Naive thymus-derived CD4-positive, alpha-beta T cell (primary cell): ENCODE measurements at regions not wholly inside any gene's neighbourhood (a gene's known extent, or its start where the extent isn't known, plus 50 kb on each side); places are given as distances from the start of the nearest gene placed in this dataset.
A peak's percentile ranks its signal among the peaks of the same experiment; 100 is the strongest.

ENCODE experiments used
- ATAC-seq: fragments of 150-1000 bp; cut with Tn5 transposase; 2 replicates; pipeline ENCODE4 v1.10.0; 2021; ENCODE audit warnings: mild to moderate bottlenecking, moderate library complexity
- CTCF ChIA-PET: fragments of 350-600 bp; sonication (Branson Sonifier 250); formaldehyde crosslinking; loops from one replicate; lab custom pipeline; 2021; ENCODE audit warnings: antibody characterized with exemption; lab: Charles Lee
- POLR2A ChIA-PET: fragments of 350-600 bp; sonication (Branson Sonifier 250); formaldehyde crosslinking; loops from one replicate; lab custom pipeline; 2021; ENCODE audit warnings: antibody characterized with exemption, inconsistent platforms; lab: Charles Lee
- DNase-seq, 9 donors: peaks; one replicate each; pipeline versions ENCODE4 v3.0.0 to v3.0.0-alpha.2; 2020 to 2022; ENCODE audit warnings: mixed read lengths in 1 of 9
- H3K27ac ChIP-seq: one replicate; pipeline ENCODE4 v1.7.0; 2013; ENCODE audit warnings: mild to moderate bottlenecking, low read depth, low read length, moderate library complexity
- H3K27me3 ChIP-seq, 2 donors: one replicate each; pipeline ENCODE4 v1.7.0; 2013; ENCODE audit warnings: low read length in 2 of 2, mild to moderate bottlenecking in 2 of 2, moderate library complexity in 2 of 2; ENCODE audit not compliant: control insufficient read depth in 2 of 2, insufficient read depth in 2 of 2
- H3K36me3 ChIP-seq, 3 experiments: 1 replicate in 2 of 3; 2 replicates in 1 of 3; pipeline ENCODE4 v1.7.0; 2013; ENCODE audit warnings: low read length in 3 of 3, mild to moderate bottlenecking in 3 of 3, moderate library complexity in 1 of 3; ENCODE audit not compliant: insufficient read depth in 3 of 3, control insufficient read depth in 2 of 3
- H3K4me1 ChIP-seq, 2 donors: one replicate each; pipeline ENCODE4 v1.7.0; 2013; ENCODE audit warnings: low read length in 2 of 2, mild to moderate bottlenecking in 2 of 2, moderate library complexity in 1 of 2; ENCODE audit not compliant: control insufficient read depth in 2 of 2, insufficient read depth in 2 of 2
- H3K4me3 ChIP-seq: 2 replicates; pipeline ENCODE4 v1.7.0; 2013; ENCODE audit warnings: mild to moderate bottlenecking, low read length
- H3K9me3 ChIP-seq, 3 experiments: 1 replicate in 2 of 3; 2 replicates in 1 of 3; pipeline ENCODE4 v1.7.0; 2013; ENCODE audit warnings: low read length in 3 of 3; ENCODE audit not compliant: control insufficient read depth in 2 of 3
- H3K27ac Mint-ChIP-seq, 9 donors: one replicate each; pipeline ENCODE4 v1.8.0; 2020 to 2022; ENCODE audit warnings: mixed read lengths in 9 of 9, mild to moderate bottlenecking in 8 of 9, moderate library complexity in 5 of 9, inconsistent platforms in 2 of 9
- H3K27me3 Mint-ChIP-seq, 5 donors: one replicate each; pipeline ENCODE4 v1.8.0; 2021 to 2022; ENCODE audit warnings: mixed read lengths in 5 of 5, mild to moderate bottlenecking in 1 of 5
- H3K36me3 Mint-ChIP-seq, 5 donors: one replicate each; pipeline ENCODE4 v1.8.0; 2020 to 2022; ENCODE audit warnings: mixed read lengths in 5 of 5, mild to moderate bottlenecking in 3 of 5, inconsistent platforms in 1 of 5
- H3K4me1 Mint-ChIP-seq, 7 donors: one replicate each; pipeline ENCODE4 v1.8.0; 2020 to 2022; ENCODE audit warnings: mixed read lengths in 7 of 7, mild to moderate bottlenecking in 3 of 7, inconsistent platforms in 1 of 7
- H3K4me3 Mint-ChIP-seq, 10 donors: one replicate each; pipeline ENCODE4 v1.8.0; 2020 to 2022; ENCODE audit warnings: mild to moderate bottlenecking in 10 of 10, mixed read lengths in 10 of 10, moderate library complexity in 6 of 10, inconsistent platforms in 2 of 10
- H3K9me3 Mint-ChIP-seq, 11 donors: one replicate each; pipeline ENCODE4 v1.8.0; 2020 to 2022; ENCODE audit warnings: mixed read lengths in 11 of 11, mild to moderate bottlenecking in 4 of 11, inconsistent platforms in 1 of 11, moderate library complexity in 1 of 11
- intact Hi-C, 2 donors: fragments of 100-400 bp; cut with micrococcal nuclease; formaldehyde crosslinking; loops; one replicate each; pipeline ENCODE4 v1.15.1; 2023

- peaks cover 11 to 18% of the 10 kb centered on the region in 2 donors for H3K4me1 ChIP-seq
- intact Hi-C loops, result loop anchor here in 1 of 2 donors (2.0 kb wide), 1 partner anchor 41 kb away; no protein-coding TSS in a partner anchor
- DNase-seq, result no peak
- POLR2A ChIA-PET, result no interaction called here
- H3K36me3 ChIP-seq, result no peaks in the 10 kb centered on the region
- Mint-ChIP-seq H3K27ac (peak overlapping the region in 7 of 9 donors; percentile 16 to 62 (median 44)), H3K4me1 (peaks cover 33 to 81% (median 60%) of the 10 kb centered on the region in 7 donors), H3K27me3 (no peaks in the 10 kb centered on the region), H3K36me3 (peaks cover 8 to 40% (median 23%) of the 10 kb centered on the region in 5 donors), H3K4me3 (peak overlapping the region in 6 of 10 donors; percentile 4 to 74 (median 19)), H3K9me3 (peaks cover under 1 to 10% (median 6%) of the 10 kb centered on the region in 11 donors)
- H3K27me3 ChIP-seq, result no peaks in the 10 kb centered on the region
- H3K4me3 ChIP-seq, result no peak overlapping the region
- no peak for ATAC-seq
- peaks cover 0 to 5% (median 0%) of the 10 kb centered on the region in 3 experiments for H3K9me3 ChIP-seq
- no peak overlapping the region for H3K27ac ChIP-seq
- CTCF ChIA-PET, result no interaction called here
Measured at GRCh38 chr14:71595441-71595840, 336.8 kb upstream of the RGS6 start.

- Histone ChIP-seq H3K27me3 (no peaks in the 10 kb centered on the region), H3K4me1 (peaks cover 6 to 13% of the 10 kb centered on the region in 2 donors), H3K4me3 (no peak overlapping the region), H3K36me3 (no peaks in the 10 kb centered on the region), H3K9me3 (peaks cover 0 to 6% (median 0%) of the 10 kb centered on the region in 3 experiments), H3K27ac (no peak overlapping the region)
- DNase-seq, result no peak
- H3K36me3 Mint-ChIP-seq, result peaks cover 19 to 54% (median 43%) of the 10 kb centered on the region in 5 donors
- POLR2A ChIA-PET, result no interaction called here
- CTCF ChIA-PET, result no interaction called here
- H3K4me3 Mint-ChIP-seq, result peak overlapping the region in 1 of 10 donors; percentile 15
- ATAC-seq, result no peak
- intact Hi-C loops, result no loop called here
- peaks cover 31 to 85% (median 61%) of the 10 kb centered on the region in 7 donors for H3K4me1 Mint-ChIP-seq
- no peaks in the 10 kb centered on the region for H3K27me3 Mint-ChIP-seq
- peaks cover 2 to 28% (median 15%) of the 10 kb centered on the region in 11 donors for H3K9me3 Mint-ChIP-seq
- peak overlapping the region in 4 of 9 donors; percentile 20 to 74 (median 44) for H3K27ac Mint-ChIP-seq
Measured at GRCh38 chr14:71597287-71597920, 334.8 kb upstream of the RGS6 start.

GRCh38 chr14:71597955-71598660, 334.1 kb upstream of the RGS6 start:
- ATAC-seq (peak; percentile 65), DNase-seq (no peak)
- H3K4me3 ChIP-seq, result no peak overlapping the region
- peaks cover 6 to 13% of the 10 kb centered on the region in 2 donors for H3K4me1 ChIP-seq
- H3K27ac ChIP-seq, result no peak overlapping the region
- H3K9me3 Mint-ChIP-seq, result peaks cover 2 to 28% (median 15%) of the 10 kb centered on the region in 11 donors
- H3K27me3 ChIP-seq, result no peaks in the 10 kb centered on the region
- intact Hi-C loops, result no loop called here
- peaks cover 19 to 56% (median 47%) of the 10 kb centered on the region in 5 donors for H3K36me3 Mint-ChIP-seq
- H3K4me1 Mint-ChIP-seq, result peaks cover 31 to 83% (median 60%) of the 10 kb centered on the region in 7 donors
- H3K36me3 ChIP-seq, result no peaks in the 10 kb centered on the region
- H3K9me3 ChIP-seq, result peaks cover 0 to 6% (median 0%) of the 10 kb centered on the region in 3 experiments
- H3K27ac Mint-ChIP-seq, result peak overlapping the region in 4 of 9 donors; percentile 20 to 74 (median 44)
- peak overlapping the region in 1 of 10 donors; percentile 15 for H3K4me3 Mint-ChIP-seq
- no peaks in the 10 kb centered on the region for H3K27me3 Mint-ChIP-seq
- POLR2A ChIA-PET, result no interaction called here
- CTCF ChIA-PET, result no interaction called here

GRCh38 chr14:71600309-71600708, 331.9 kb upstream of the RGS6 start:
- intact Hi-C loops, result no loop called here
- H3K4me3 Mint-ChIP-seq, result no peak overlapping the region
- ChIA-PET POLR2A (no interaction called here), CTCF (no interaction called here)
- no peak for DNase-seq
- H3K27me3 Mint-ChIP-seq, result no peaks in the 10 kb centered on the region
- H3K27ac ChIP-seq, result no peak overlapping the region
- peaks cover 0 to 6% (median 2%) of the 10 kb centered on the region in 3 experiments for H3K9me3 ChIP-seq
- H3K36me3 ChIP-seq, result no peaks in the 10 kb centered on the region
- peaks cover 19 to 67% (median 56%) of the 10 kb centered on the region in 5 donors for H3K36me3 Mint-ChIP-seq
- H3K9me3 Mint-ChIP-seq, result peaks cover 2 to 37% (median 22%) of the 10 kb centered on the region in 11 donors
- ATAC-seq, result no peak
- H3K27me3 ChIP-seq, result no peaks in the 10 kb centered on the region
- peaks cover 6 to 7% of the 10 kb centered on the region in 2 donors for H3K4me1 ChIP-seq
- H3K4me1 Mint-ChIP-seq, result peaks cover 19 to 68% (median 45%) of the 10 kb centered on the region in 7 donors
- peak overlapping the region in 1 of 9 donors; percentile 44 for H3K27ac Mint-ChIP-seq
- no peak overlapping the region for H3K4me3 ChIP-seq

GRCh38 chr14:71602524-71602923, 329.7 kb upstream of the RGS6 start:
- no peak overlapping the region for H3K4me3 ChIP-seq
- H3K27ac ChIP-seq, result no peak overlapping the region
- peaks cover 0 to 6% (median 3%) of the 10 kb centered on the region in 3 experiments for H3K9me3 ChIP-seq
- DNase-seq (no peak), ATAC-seq (no peak)
- H3K4me1 Mint-ChIP-seq, result peaks cover 23 to 70% (median 52%) of the 10 kb centered on the region in 7 donors
- H3K36me3 ChIP-seq, result no peaks in the 10 kb centered on the region
- ChIA-PET POLR2A (no interaction called here), CTCF (no interaction called here)
- H3K36me3 Mint-ChIP-seq, result peaks cover 19 to 70% (median 66%) of the 10 kb centered on the region in 5 donors
- H3K4me3 Mint-ChIP-seq, result no peak overlapping the region
- peaks cover 2 to 40% (median 24%) of the 10 kb centered on the region in 11 donors for H3K9me3 Mint-ChIP-seq
- intact Hi-C loops, result no loop called here
- peaks cover 3 to 7% of the 10 kb centered on the region in 2 donors for H3K4me1 ChIP-seq
- no peak overlapping the region for H3K27ac Mint-ChIP-seq
- H3K27me3 Mint-ChIP-seq, result no peaks in the 10 kb centered on the region
- H3K27me3 ChIP-seq, result no peaks in the 10 kb centered on the region

- CTCF ChIA-PET, result no interaction called here
Measured at GRCh38 chr14:71604231-71604630, 328.0 kb upstream of the RGS6 start.

More at GRCh38 chr14:71604231-71604630, 328.0 kb upstream of the RGS6 start:
- Mint-ChIP-seq H3K36me3 (peaks cover 12 to 62% (median 53%) of the 10 kb centered on the region in 5 donors), H3K4me3 (no peak overlapping the region), H3K4me1 (peaks cover 12 to 59% (median 38%) of the 10 kb centered on the region in 7 donors), H3K9me3 (peaks cover 2 to 40% (median 24%) of the 10 kb centered on the region in 11 donors), H3K27me3 (no peaks in the 10 kb centered on the region), H3K27ac (no peak overlapping the region)
- Histone ChIP-seq H3K4me3 (no peak overlapping the region), H3K27me3 (no peaks in the 10 kb centered on the region), H3K9me3 (peaks cover 0 to 6% (median 3%) of the 10 kb centered on the region in 3 experiments), H3K4me1 (no peaks in the 10 kb centered on the region), H3K36me3 (no peaks in the 10 kb centered on the region), H3K27ac (no peak overlapping the region)
- DNase-seq (no peak), ATAC-seq (no peak)
- intact Hi-C loops, result no loop called here
- POLR2A ChIA-PET, result no interaction called here
